IMR-90 (cell line): ENCODE measurements at regions not wholly inside any gene's neighbourhood (a gene's known extent, or its start where the extent isn't known, plus 50 kb on each side); places are given as distances from the start of the nearest gene placed in this dataset.

Source experiments
- ATAC-seq: fragments of 200-7000 bp; cut with Tn5 transposase; 2 replicates; pipeline ENCODE4 v1.9.1; 2020; ENCODE audit warnings: low read depth, mild to moderate bottlenecking, moderate library complexity
- BruUV-seq: library from RNA; stranded (reverse); fragments of 400-500 nt; replicated peaks from 2 replicates; lab custom pipeline; 2021; lab: Mats Ljungman, UMichigan
- CTCF ChIA-PET: fragments of 300-600 bp; formaldehyde crosslinking; extraction: SDS; loops from one replicate; lab custom pipeline; 2021; ENCODE audit warnings: antibody characterized with exemption; lab: Yijun Ruan, JAX
- POLR2A ChIA-PET: fragments of 300-600 bp; sonication (Branson Sonifier 250); formaldehyde crosslinking; loops from one replicate; lab custom pipeline; 2022; ENCODE audit warnings: antibody characterized with exemption; ENCODE audit not compliant: unreplicated experiment; lab: Charles Lee
- DNase-seq: peaks from one replicate; pipeline ENCODE4 v3.0.0; 2013
- H2AFZ ChIP-seq: replicated peaks from 2 replicates; pipeline ENCODE3; 2013; ENCODE audit warnings: low read length, mild to moderate bottlenecking; ENCODE audit not compliant: poor library complexity
- H2AK5ac ChIP-seq: 2 replicates; pipeline ENCODE4 v1.6.1; 2013; ENCODE audit warnings: low read depth, low read length, inconsistent platforms
- H2AK9ac ChIP-seq: replicated peaks from 2 replicates; pipeline ENCODE3; 2013; ENCODE audit warnings: mild to moderate bottlenecking, low read depth, low read length, moderate library complexity; ENCODE audit not compliant: poor library complexity
- H2BK120ac ChIP-seq: 2 replicates; pipeline ENCODE4 v1.6.1; 2013; ENCODE audit warnings: low read depth, low read length, inconsistent platforms
- H2BK15ac ChIP-seq: 3 replicates; pipeline ENCODE4 v1.6.1; 2013; ENCODE audit warnings: low read depth, low read length, inconsistent platforms
- H2BK20ac ChIP-seq: 2 replicates; pipeline ENCODE4 v1.6.1; 2013; ENCODE audit warnings: low read depth, mild to moderate bottlenecking, inconsistent platforms, low read length, moderate library complexity
- H2BK5ac ChIP-seq: 2 replicates; pipeline ENCODE4 v1.6.1; 2013; ENCODE audit warnings: mild to moderate bottlenecking, low read depth, low read length, inconsistent platforms; ENCODE audit not compliant: poor library complexity, severe bottlenecking
- H3K14ac ChIP-seq: replicated peaks from 2 replicates; pipeline ENCODE4 v1.6.1; 2013; ENCODE audit warnings: low read depth, low read length, inconsistent platforms
- H3K18ac ChIP-seq: 2 replicates; pipeline ENCODE4 v1.6.1; 2013; ENCODE audit warnings: low read depth, low read length, control low read depth
- H3K23ac ChIP-seq: 2 replicates; pipeline ENCODE4 v1.6.1; 2013; ENCODE audit warnings: low read depth, low read length, inconsistent platforms
- H3K27ac ChIP-seq: 2 replicates; pipeline ENCODE4 v1.5.1; 2013; ENCODE audit warnings: mild to moderate bottlenecking, control low read depth, low read length; ENCODE audit not compliant: insufficient read depth
- H3K27me3 ChIP-seq: 2 replicates; pipeline ENCODE4 v1.6.1; 2013; ENCODE audit warnings: low read length; ENCODE audit not compliant: control insufficient read depth, insufficient read depth
- H3K36me3 ChIP-seq: 2 replicates; pipeline ENCODE4 v1.6.1; 2013; ENCODE audit warnings: low read length, mixed read lengths; ENCODE audit not compliant: control insufficient read depth, insufficient read depth
- H3K4ac ChIP-seq: 2 replicates; pipeline ENCODE4 v1.6.1; 2013; ENCODE audit warnings: low read depth, low read length, inconsistent platforms
- H3K4me1 ChIP-seq: 2 replicates; pipeline ENCODE4 v1.6.1; 2013; ENCODE audit warnings: low read length, mixed read lengths; ENCODE audit not compliant: control insufficient read depth, insufficient read depth
- H3K4me2 ChIP-seq: 2 replicates; pipeline ENCODE4 v1.6.1; 2013; ENCODE audit warnings: low read depth, mild to moderate bottlenecking, control low read depth, low read length, moderate library complexity
- H3K4me3 ChIP-seq: 2 replicates; pipeline ENCODE4 v1.5.1; 2013; ENCODE audit warnings: low read depth, mild to moderate bottlenecking, control low read depth, low read length, moderate library complexity; ENCODE audit not compliant: insufficient read depth
- H3K56ac ChIP-seq: 2 replicates; pipeline ENCODE4 v1.6.1; 2013; ENCODE audit warnings: low read length, inconsistent platforms; ENCODE audit not compliant: insufficient read depth; ENCODE audit errors: extremely low read depth
- H3K79me1 ChIP-seq, 2 experiments: 2 replicates each; pipeline ENCODE4 v1.6.1; 2013; ENCODE audit warnings: low read length in 2 of 2, inconsistent platforms in 1 of 2, low read depth in 1 of 2
- H3K9ac ChIP-seq: 2 replicates; pipeline ENCODE4 v1.6.1; 2013; ENCODE audit warnings: low read depth, low read length, control low read depth
- H3K9me1 ChIP-seq: 2 replicates; pipeline ENCODE4 v1.6.1; 2013; ENCODE audit warnings: low read length, inconsistent platforms; ENCODE audit not compliant: insufficient read depth
- H3K9me3 ChIP-seq: 2 replicates; pipeline ENCODE4 v1.6.1; 2013; ENCODE audit warnings: low read length; ENCODE audit not compliant: control insufficient read depth, insufficient read depth
- H4K20me1 ChIP-seq: 2 replicates; pipeline ENCODE4 v1.6.1; 2013; ENCODE audit warnings: low read length, inconsistent platforms; ENCODE audit not compliant: insufficient read depth
- H4K5ac ChIP-seq: 2 replicates; pipeline ENCODE4 v1.6.1; 2013; ENCODE audit warnings: mild to moderate bottlenecking, low read depth, low read length, control low read depth
- H4K8ac ChIP-seq, 2 experiments: 2 replicates each; pipeline ENCODE4 v1.6.1; 2013; ENCODE audit warnings: low read depth in 2 of 2, low read length in 2 of 2, control low read depth in 1 of 2, inconsistent platforms in 1 of 2
- H4K91ac ChIP-seq: 2 replicates; pipeline ENCODE4 v1.6.1; 2013; ENCODE audit warnings: low read depth, low read length, inconsistent platforms; ENCODE audit not compliant: insufficient read depth
- FOS ChIP-seq: fragments of 150-350 bp; IDR thresholded peaks from 2 replicates; pipeline ENCODE4 v1.6.1; 2016; ENCODE audit warnings: low read depth, low read length
- WGBS, 2 experiments: methylation state at CpG; one replicate each; pipeline versions ENCODE4 v1.1.5 to v1.1.7; 2013; ENCODE audit warnings: missing lambda C conversion rate in 2 of 2; ENCODE audit not compliant: insufficient read length in 1 of 2; ENCODE audit errors: extremely low coverage in 2 of 2; 5-methylcytosine and 5-hydroxymethylcytosine counted together
- dilution Hi-C: fragments of 300-500 bp; cut with HindIII; formaldehyde crosslinking; loops from one replicate; pipeline ENCODE4 v1.14.3; 2018; ENCODE audit warnings: low sequenced_read_pairs; ENCODE audit not compliant: unreplicated experiment
- in situ Hi-C: fragments of 300-500 bp; cut with MboI; formaldehyde crosslinking; loops from 3 replicates; pipeline ENCODE4 v1.14.3; 2019; ENCODE audit warnings: low sequenced_read_pairs, inconsistent platforms, mixed read lengths
- intact Hi-C: fragments of 100-400 bp; cut with micrococcal nuclease; formaldehyde crosslinking; loops from 2 replicates; pipeline ENCODE4 v1.10.0; 2022

- TF ChIP-seq FOS: no peak
- Histone ChIP-seq H3K4me1 (peaks cover 5% of the 10 kb centered on the region), H3K56ac (no peak overlapping the region), H3K79me1 (no peaks in the 10 kb centered on the region), H4K5ac (no peak overlapping the region), H2BK5ac (no peak overlapping the region), H2BK15ac (no peak overlapping the region), H2AK9ac (no peak overlapping the region), H3K9ac (no peak overlapping the region), H3K4me2 (no peak overlapping the region), H3K23ac (no peak overlapping the region), H3K36me3 (no peaks in the 10 kb centered on the region), H4K8ac (no peak overlapping the region), H3K9me3 (no peaks in the 10 kb centered on the region), H3K14ac (no peak overlapping the region), H4K91ac (no peak overlapping the region), H3K4me3 (no peak overlapping the region), H3K27me3 (peaks cover 13% of the 10 kb centered on the region), H3K4ac (no peak overlapping the region), H3K9me1 (peaks cover 6% of the 10 kb centered on the region; the same call in 1 of the 2 replicates), H3K18ac (no peak overlapping the region), H2BK20ac (no peak overlapping the region), H3K27ac (no peak overlapping the region), H2BK120ac (no peak overlapping the region), H2AFZ (no peak overlapping the region), H2AK5ac (peak overlapping the region; percentile 67), H4K20me1 (no peaks in the 10 kb centered on the region; the same call in 1 of the 2 replicates)
- no peak for ATAC-seq
- ChIA-PET POLR2A (no interaction called here), CTCF (no interaction called here)
- no TSS peak for BruUV-seq
- in situ Hi-C loops: no loop called here
- dilution Hi-C loops: no loop called here
- intact Hi-C loops: loop anchor here (2.0 kb wide), 1 partner anchor 32 kb away; no protein-coding TSS in a partner anchor
- no peak for DNase-seq
- WGBS, 2 experiments: 100% methylated on average over 1 of the region's 2 CpGs; no CpG with 5 or more reads in 1 of the 2 experiments
Measured at GRCh38 chr10:78624791-78625190, 444.0 kb upstream of the ZMIZ1 start.
